ENCODE measurements at regions not wholly inside any gene's neighbourhood (a gene's known extent, or its start where the extent isn't known, plus 50 kb on each side); places are given as distances from the start of the nearest gene placed in this dataset.

DNA sequence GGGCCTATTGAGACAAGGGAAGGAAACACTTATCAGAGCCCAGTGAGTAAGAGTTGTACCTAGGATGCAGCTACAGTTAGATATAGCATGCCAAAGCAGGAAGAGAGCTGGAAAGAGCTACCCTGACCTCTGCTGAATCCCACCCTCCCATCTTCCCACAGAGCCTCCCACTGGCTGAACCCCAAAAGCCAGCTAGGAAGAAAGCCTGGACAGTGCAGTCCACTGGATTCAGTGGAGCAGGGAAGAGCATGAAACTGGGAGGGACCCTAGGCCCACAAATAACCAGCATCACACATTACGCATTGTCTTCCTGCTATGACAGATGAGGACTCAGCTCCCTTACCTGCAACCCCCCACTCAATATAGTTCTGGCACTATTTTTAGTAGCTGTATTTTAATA lies 81.5 kb upstream of the AKAP13 start:
- no peak overlapping the region for H3K9ac ChIP-seq (ENCODE audit: low read length)
- no peak overlapping the region for H3K4me3 ChIP-seq (ENCODE audit: low read length)
- no peaks in the 10 kb centered on the region for H3K9me2 ChIP-seq (replicated peaks; ENCODE audit: low read length)
- no peaks in the 10 kb centered on the region for H4K20me1 ChIP-seq (ENCODE audit: low read length)
- H2AFZ ChIP-seq (ENCODE audit: low read length), result no peak overlapping the region
- ATAC-seq, result no peak
- ChIA-PET CTCF (no interaction called here), POLR2A (ENCODE audit: unreplicated experiment) (no interaction called here)
- no peak for DNase-seq
- H3F3A ChIP-seq (ENCODE audit: low read length, unreplicated experiment), result no peaks in the 10 kb centered on the region
- no peaks in the 10 kb centered on the region for H3K36me3 ChIP-seq (ENCODE audit: low read depth, low read length)
- intact Hi-C loops (cut with micrococcal nuclease), result no loop called here
- no peak overlapping the region for H3K4me2 ChIP-seq (ENCODE audit: low read length)
- H3K27me3 ChIP-seq (ENCODE audit: low read length), result no peaks in the 10 kb centered on the region
- H3K27ac ChIP-seq (ENCODE audit: low read length), result no peak overlapping the region
- H3K79me2 ChIP-seq (ENCODE audit: low read length), result no peaks in the 10 kb centered on the region
- H3K4me1 ChIP-seq (ENCODE audit: insufficient read depth, low read length), result peaks cover 8% of the 10 kb centered on the region
- no TSS peak for BruUV-seq (replicated peaks)
- TF ChIP-seq EZH2 (IDR thresholded peaks at IDR 0.05; ENCODE audit: low read length, unreplicated experiment) (no peak), CTCF (conservative IDR thresholded peaks at IDR 0.05; ENCODE audit: low read depth, low read length) (no peak), EZH2phosphoT487 (IDR thresholded peaks at IDR 0.05; ENCODE audit: borderline replicate concordance, low read length) (no peak)
- H3K9me3 ChIP-seq (ENCODE audit: low read length), result no peaks in the 10 kb centered on the region

GRCh38 chr15:85302271-85302670 lies 78.1 kb upstream of the AKAP13 start:
- Histone ChIP-seq H3K4me2 (ENCODE audit: low read length) (no peak overlapping the region), H4K20me1 (ENCODE audit: low read length) (no peaks in the 10 kb centered on the region), H3F3A (ENCODE audit: low read length, unreplicated experiment) (no peaks in the 10 kb centered on the region), H3K4me1 (ENCODE audit: insufficient read depth, low read length) (peaks cover 1% of the 10 kb centered on the region; the same call in 1 of the 2 replicates), H3K27me3 (ENCODE audit: low read length) (no peaks in the 10 kb centered on the region), H3K27ac (ENCODE audit: low read length) (no peak overlapping the region), H3K79me2 (ENCODE audit: low read length) (no peaks in the 10 kb centered on the region), H3K4me3 (ENCODE audit: low read length) (no peak overlapping the region), H2AFZ (ENCODE audit: low read length) (no peak overlapping the region), H3K9ac (ENCODE audit: low read length) (no peak overlapping the region), H3K9me2 (replicated peaks; ENCODE audit: low read length) (no peaks in the 10 kb centered on the region), H3K36me3 (ENCODE audit: low read depth, low read length) (no peaks in the 10 kb centered on the region), H3K9me3 (ENCODE audit: low read length) (no peaks in the 10 kb centered on the region)
- ChIA-PET CTCF (no interaction called here), POLR2A (ENCODE audit: unreplicated experiment) (no interaction called here)
- no peak for DNase-seq
- no peak for ATAC-seq
- no peak for TF ChIP-seq EZH2 (IDR thresholded peaks at IDR 0.05; ENCODE audit: low read length, unreplicated experiment)
- no peak for TF ChIP-seq CTCF (conservative IDR thresholded peaks at IDR 0.05; ENCODE audit: low read depth, low read length)
- no peak for TF ChIP-seq EZH2phosphoT487 (IDR thresholded peaks at IDR 0.05; ENCODE audit: borderline replicate concordance, low read length)
- BruUV-seq (replicated peaks), result no TSS peak
- intact Hi-C loops (cut with micrococcal nuclease), result no loop called here

DNA sequence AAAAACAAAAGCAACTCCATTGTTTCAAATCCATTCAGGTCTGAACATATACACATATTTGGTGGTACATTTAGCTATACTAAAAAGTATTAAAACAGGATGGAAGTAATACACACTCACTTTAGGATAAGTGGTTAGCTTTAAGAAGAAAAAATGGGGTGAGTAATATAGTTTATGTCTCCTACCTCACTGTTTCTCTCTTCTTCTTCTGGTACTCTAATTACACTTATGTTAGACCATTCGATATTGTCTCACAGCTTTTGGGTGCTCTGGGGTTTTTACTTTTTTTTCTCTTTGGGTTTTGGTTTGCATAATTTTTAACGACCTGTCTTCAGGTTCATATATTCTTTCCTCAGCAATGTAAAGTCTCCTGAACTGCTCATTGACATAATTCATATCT lies 75.4 kb upstream of the AKAP13 start:
- Histone ChIP-seq H3K9me3 (ENCODE audit: low read length) (no peaks in the 10 kb centered on the region), H3K79me2 (ENCODE audit: low read length) (no peaks in the 10 kb centered on the region), H3K9ac (ENCODE audit: low read length) (no peak overlapping the region), H3K9me2 (replicated peaks; ENCODE audit: low read length) (no peaks in the 10 kb centered on the region), H3K4me1 (ENCODE audit: insufficient read depth, low read length) (no peaks in the 10 kb centered on the region), H3K4me2 (ENCODE audit: low read length) (no peak overlapping the region), H3K4me3 (ENCODE audit: low read length) (no peak overlapping the region), H4K20me1 (ENCODE audit: low read length) (no peaks in the 10 kb centered on the region), H3K36me3 (ENCODE audit: low read depth, low read length) (no peaks in the 10 kb centered on the region), H3K27me3 (ENCODE audit: low read length) (no peaks in the 10 kb centered on the region), H3K27ac (ENCODE audit: low read length) (no peak overlapping the region), H2AFZ (ENCODE audit: low read length) (no peak overlapping the region), H3F3A (ENCODE audit: low read length, unreplicated experiment) (no peaks in the 10 kb centered on the region)
- no peak for DNase-seq
- no peak for TF ChIP-seq EZH2phosphoT487 (IDR thresholded peaks at IDR 0.05; ENCODE audit: borderline replicate concordance, low read length)
- no peak for TF ChIP-seq EZH2 (IDR thresholded peaks at IDR 0.05; ENCODE audit: low read length, unreplicated experiment)
- TF ChIP-seq CTCF (conservative IDR thresholded peaks at IDR 0.05; ENCODE audit: low read depth, low read length), result no peak
- no TSS peak for BruUV-seq (replicated peaks)
- intact Hi-C loops (cut with micrococcal nuclease), result no loop called here
- ChIA-PET POLR2A (ENCODE audit: unreplicated experiment) (interaction anchor here (0.6 kb wide), 1 partner anchor 111 kb away, joined by 6 read pairs; no protein-coding TSS in a partner anchor), CTCF (interaction anchor here (0.7 kb wide), 1 partner anchor 110 kb away, joined by 3 read pairs; no protein-coding TSS in a partner anchor)
- no peak for ATAC-seq

Data from PC-3 (cell line).